Liver (tissue), 8 donors: ENCODE measurements at regions not wholly inside any gene's neighbourhood (a gene's known extent, or its start where the extent isn't known, plus 50 kb on each side); places are given as distances from the start of the nearest gene placed in this dataset.

Experiments
- DNase-seq: peaks from one replicate; pipeline ENCODE4 v3.0.0-alpha.2; 2017; ENCODE audit warnings: low spot score
- H3K27ac ChIP-seq, 2 donors: one replicate each; pipeline ENCODE4 v1.7.0; 2013; ENCODE audit warnings: inconsistent platforms in 2 of 2, low read length in 2 of 2, control low read depth in 1 of 2, low read depth in 1 of 2, mild to moderate bottlenecking in 1 of 2
- H3K27me3 ChIP-seq, 4 donors: one replicate each; pipeline versions ENCODE4 v1.6.1 to v1.7.0; 2013; ENCODE audit warnings: low read length in 3 of 4, inconsistent platforms in 1 of 4, mild to moderate bottlenecking in 1 of 4, moderate library complexity in 1 of 4; ENCODE audit not compliant: control insufficient read depth in 4 of 4, insufficient read depth in 4 of 4
- H3K36me3 ChIP-seq, 4 donors: one replicate each; pipeline versions ENCODE4 v1.6.1 to v1.7.0; 2013; ENCODE audit warnings: low read length in 3 of 4, mild to moderate bottlenecking in 3 of 4, low read depth in 1 of 4, moderate library complexity in 1 of 4; ENCODE audit not compliant: control insufficient read depth in 4 of 4, insufficient read depth in 3 of 4
- H3K4me1 ChIP-seq, 4 donors: one replicate each; pipeline versions ENCODE4 v1.6.1 to v1.7.0; 2013; ENCODE audit warnings: low read length in 3 of 4, mild to moderate bottlenecking in 3 of 4, moderate library complexity in 1 of 4; ENCODE audit not compliant: control insufficient read depth in 4 of 4, insufficient read depth in 4 of 4
- H3K4me3 ChIP-seq, 3 donors: one replicate each; pipeline versions ENCODE4 v1.6.1 to v1.7.0; 2013; ENCODE audit warnings: low read length in 3 of 3, control low read depth in 1 of 3, low read depth in 1 of 3, mild to moderate bottlenecking in 1 of 3
- H3K9ac ChIP-seq, 2 donors: one replicate each; pipeline ENCODE4 v1.7.0; 2013; ENCODE audit warnings: low read length in 2 of 2, mild to moderate bottlenecking in 2 of 2, moderate library complexity in 2 of 2, control low read depth in 1 of 2, low read depth in 1 of 2
- H3K9me3 ChIP-seq, 4 donors: one replicate each; pipeline versions ENCODE4 v1.6.1 to v1.7.0; 2013; ENCODE audit warnings: low read length in 3 of 4; ENCODE audit not compliant: control insufficient read depth in 4 of 4
- ATF3 ChIP-seq: IDR thresholded peaks from 2 replicates; pipeline ENCODE4 v1.6.1; 2016; ENCODE audit warnings: antibody characterized with exemption
- CTCF ChIP-seq: fragments of 150-350 bp; IDR thresholded peaks from 2 replicates; pipeline ENCODE4 v1.5.1; 2017; ENCODE audit warnings: improper control_type of control experiment, low read depth, low read length; ENCODE audit not compliant: missing input control
- EGR1 ChIP-seq, 2 donors: IDR thresholded peaks; 2 replicates each; pipeline ENCODE4 v1.6.1; 2016 to 2018; ENCODE audit warnings: antibody characterized with exemption in 2 of 2, low read depth in 2 of 2
- FOXA1 ChIP-seq: IDR thresholded peaks from 2 replicates; pipeline ENCODE4 v1.6.1; 2016; ENCODE audit warnings: antibody characterized with exemption
- FOXA2 ChIP-seq: IDR thresholded peaks from 2 replicates; pipeline ENCODE4 v1.6.1; 2016; ENCODE audit warnings: antibody characterized with exemption
- GABPA ChIP-seq, 2 donors: IDR thresholded peaks in 1 of 2; conservative IDR thresholded peaks in 1 of 2; 2 replicates each; pipeline ENCODE4 v1.6.1; 2016; ENCODE audit warnings: antibody characterized with exemption in 2 of 2, mild to moderate bottlenecking in 1 of 2, moderate library complexity in 1 of 2
- HNF4A ChIP-seq, 2 donors: conservative IDR thresholded peaks; 2 replicates each; pipeline ENCODE4 v1.6.1; 2016; ENCODE audit warnings: antibody characterized with exemption in 2 of 2, mild to moderate bottlenecking in 2 of 2
- HNF4G ChIP-seq: IDR thresholded peaks from 2 replicates; pipeline ENCODE4 v1.6.1; 2016; ENCODE audit warnings: antibody characterized with exemption
- JUND ChIP-seq, 2 donors: IDR thresholded peaks; 2 replicates each; pipeline ENCODE4 v1.6.1; 2016; ENCODE audit warnings: antibody characterized with exemption in 2 of 2
- MAX ChIP-seq: IDR thresholded peaks from 2 replicates; pipeline ENCODE4 v1.6.1; 2016; ENCODE audit warnings: antibody characterized with exemption
- NR2F2 ChIP-seq: IDR thresholded peaks from 2 replicates; pipeline ENCODE4 v1.6.1; 2016; ENCODE audit warnings: antibody characterized with exemption
- RAD21 ChIP-seq, 2 donors: IDR thresholded peaks; 2 replicates each; pipeline ENCODE4 v1.6.1; 2016; ENCODE audit warnings: antibody characterized with exemption in 2 of 2, mild to moderate bottlenecking in 2 of 2
- REST ChIP-seq: IDR thresholded peaks from 2 replicates; pipeline ENCODE4 v1.6.1; 2016; ENCODE audit warnings: antibody characterized with exemption, mild to moderate bottlenecking
- SP1 ChIP-seq: IDR thresholded peaks from 2 replicates; pipeline ENCODE4 v1.6.1; 2018; ENCODE audit warnings: antibody characterized with exemption, mild to moderate bottlenecking
- TAF1 ChIP-seq: conservative IDR thresholded peaks from 2 replicates; pipeline ENCODE4 v1.6.1; 2016; ENCODE audit warnings: antibody characterized with exemption, mild to moderate bottlenecking
- YY1 ChIP-seq: IDR thresholded peaks from 2 replicates; pipeline ENCODE4 v1.6.1; 2016; ENCODE audit warnings: antibody characterized with exemption, mild to moderate bottlenecking
- ZBTB33 ChIP-seq: IDR thresholded peaks from 2 replicates; pipeline ENCODE4 v1.6.1; 2016; ENCODE audit warnings: antibody characterized with exemption
- WGBS: extraction: QIAGEN DNeasy Blood & Tissue Kit; methylation state at CpG from one replicate; pipeline ENCODE4 v1.1.7; 2013; 5-methylcytosine and 5-hydroxymethylcytosine counted together
- donor health status: healthy.
- donor health status: healthy.
- donor health status: healthy.
- donor health status: healthy.
- donor health status: healthy.

- Histone ChIP-seq H3K4me1 (no peaks in the 10 kb centered on the region), H3K36me3 (no peaks in the 10 kb centered on the region), H3K4me3 (no peak overlapping the region), H3K27ac (no peak overlapping the region), H3K9me3 (no peaks in the 10 kb centered on the region), H3K9ac (no peak overlapping the region), H3K27me3 (peaks cover 0 to 5% (median 0%) of the 10 kb centered on the region in 4 donors)
- TF ChIP-seq RAD21 (IDR thresholded peaks at IDR 0.05) (no peak), ATF3 (no peak), HNF4A (conservative IDR thresholded peaks at IDR 0.05) (no peak), FOXA2 (no peak), ZBTB33 (no peak), EGR1 (IDR thresholded peaks at IDR 0.05; ENCODE audit: low read depth in 2 of 2) (no peak), SP1 (no peak), HNF4G (no peak), YY1 (no peak), GABPA (IDR thresholded peaks at IDR 0.05 in 1 of 2, conservative IDR thresholded peaks at IDR 0.05 in 1 of 2) (no peak), JUND (IDR thresholded peaks at IDR 0.05) (no peak), FOXA1 (no peak), REST (no peak), MAX (no peak), NR2F2 (no peak), CTCF (no peak), TAF1 (no peak)
- 97% methylated on average over 1 of the region's 1 CpG for WGBS
- DNase-seq = no peak
Observed at GRCh38 chr21:35703704-35704103, 356.6 kb downstream of the SETD4 start.

GRCh38 chr21:35699361-35699760 is 361.0 kb downstream of the SETD4 start:
- no peak overlapping the region for H3K9ac ChIP-seq
- WGBS = 85% methylated on average over 3 of the region's 3 CpGs

More at GRCh38 chr21:35699361-35699760, 361.0 kb downstream of the SETD4 start:
- H3K27ac ChIP-seq = no peak overlapping the region
- H3K27me3 ChIP-seq = no peaks in the 10 kb centered on the region
- DNase-seq = no peak
- H3K4me3 ChIP-seq = no peak overlapping the region
- H3K4me1 ChIP-seq = peaks cover 0 to 5% (median 1%) of the 10 kb centered on the region in 4 donors
- H3K36me3 ChIP-seq = no peaks in the 10 kb centered on the region
- TF ChIP-seq FOXA1 (no peak), CTCF (no peak), MAX (no peak), ZBTB33 (no peak)
- no peaks in the 10 kb centered on the region for H3K9me3 ChIP-seq
